Right lobe of liver (tissue), 6 donors: ENCODE measurements at regions not wholly inside any gene's neighbourhood (a gene's known extent, or its start where the extent isn't known, plus 50 kb on each side); places are given as distances from the start of the nearest gene placed in this dataset.

ENCODE experiments used
- ATAC-seq, 4 donors: fragments of 200-7000 bp; cut with Tn5 transposase; one replicate each; pipeline ENCODE4 v1.9.1; 2020; ENCODE audit warnings: mild to moderate bottlenecking in 4 of 4, moderate library complexity in 4 of 4
- DNase-seq, 3 donors: peaks; one replicate each; pipeline ENCODE4 v3.0.0-alpha.2; 2020
- H3K27ac ChIP-seq, 3 donors: fragments of 200-600 bp; one replicate each; pipeline ENCODE4 v1.8.0; 2022
- H3K27me3 ChIP-seq, 2 donors: fragments of 200-600 bp; one replicate each; pipeline ENCODE4 v1.8.0; 2022
- H3K36me3 ChIP-seq, 4 donors: fragments of 200-600 bp; sonication (generic) in 1 of 4; one replicate each; pipeline versions ENCODE4 v1.5.1 to v1.8.0; 2017 to 2022; ENCODE audit warnings: control low read depth in 1 of 4
- H3K4me1 ChIP-seq, 4 donors: fragments of 200-600 bp; sonication (generic) in 1 of 4; one replicate each; pipeline versions ENCODE4 v1.5.1 to v1.8.0; 2017 to 2022; ENCODE audit warnings: control low read depth in 1 of 4
- H3K4me3 ChIP-seq, 3 donors: fragments of 200-600 bp; one replicate each; pipeline ENCODE4 v1.8.0; 2022
- H3K9me3 ChIP-seq, 4 donors: fragments of 200-600 bp; sonication (generic) in 1 of 4; one replicate each; pipeline versions ENCODE4 v1.5.1 to v1.8.0; 2017 to 2022; ENCODE audit warnings: control low read depth in 1 of 4
- CTCF ChIP-seq, 4 donors: fragments of 200-600 bp in 3 of 4; fragments of 450-650 bp in 1 of 4; IDR thresholded peaks; one replicate each; pipeline versions ENCODE4 v1.5.1 to v1.8.0; 2016 to 2022; ENCODE audit warnings: antibody characterized with exemption in 4 of 4, mild to moderate bottlenecking in 2 of 4
- POLR2A ChIP-seq: fragments of 450-650 bp; IDR thresholded peaks from one replicate; pipeline ENCODE4 v1.6.1; 2017; ENCODE audit warnings: antibody characterized with exemption, mild to moderate bottlenecking
- WGBS: methylation state at CpG from one replicate; pipeline ENCODE4 v1.1.6; 2018; ENCODE audit warnings: low coverage, low lambda C conversion rate; ENCODE audit not compliant: insufficient coverage; ENCODE audit errors: missing lambda C conversion rate; 5-methylcytosine and 5-hydroxymethylcytosine counted together
- intact Hi-C, 2 donors: fragments of 100-400 bp; cut with DNase I; formaldehyde crosslinking; loops; one replicate each; pipeline versions ENCODE4 v1.11.2 to v1.14.1; 2022
- donor health status: DM: no; HTN: yes; CAD: no.
- donor health status: DM: no; HTN: no; CAD: no.
- donor health status: DM: no; HTN: no; CAD: no.
- donor health status: DM: no; HTN: yes; CAD: no.
- donor health status: DM: no; HTN: yes; CAD: no.

GRCh38 chr20:58094698-58095097, 133.8 kb downstream of the ANKRD60 start:
- Histone ChIP-seq H3K4me3 (no peak overlapping the region), H3K27ac (no peak overlapping the region), H3K36me3 (no peaks in the 10 kb centered on the region), H3K4me1 (no peaks in the 10 kb centered on the region), H3K9me3 (no peaks in the 10 kb centered on the region), H3K27me3 (no peaks in the 10 kb centered on the region)
- intact Hi-C loops: loop anchor here in 1 of 2 donors (10.0 kb wide), 1 partner anchor 440 kb away; no protein-coding TSS in a partner anchor
- TF ChIP-seq POLR2A (no peak), CTCF (IDR thresholded peaks at IDR 0.05) (no peak)
- DNase-seq (no peak), ATAC-seq (no peak)
- 31% methylated on average over 2 of the region's 4 CpGs for whole genome bisulfite sequencing

GRCh38 chr20:58094160-58094559, 134.3 kb downstream of the ANKRD60 start:
- H3K4me3 ChIP-seq: no peak overlapping the region
- no peaks in the 10 kb centered on the region for H3K9me3 ChIP-seq
- H3K27me3 ChIP-seq: no peaks in the 10 kb centered on the region
- 59% methylated on average over 5 of the region's 9 CpGs for whole genome bisulfite sequencing
- no peaks in the 10 kb centered on the region for H3K36me3 ChIP-seq
- no peak for DNase-seq
- ATAC-seq: peak in 1 of 4 donors; percentile 21
- intact Hi-C loops: loop anchor here in 1 of 2 donors (10.0 kb wide), 1 partner anchor 439 kb away; no protein-coding TSS in a partner anchor
- H3K27ac ChIP-seq: no peak overlapping the region
- no peaks in the 10 kb centered on the region for H3K4me1 ChIP-seq
- TF ChIP-seq CTCF (IDR thresholded peaks at IDR 0.05): no peak
- no peak for TF ChIP-seq POLR2A

- H3K4me1 ChIP-seq: no peaks in the 10 kb centered on the region
- ATAC-seq (no peak), DNase-seq (no peak)
- 20% methylated on average over 1 of the region's 11 CpGs for WGBS
- no peaks in the 10 kb centered on the region for H3K9me3 ChIP-seq
- intact Hi-C loops: loop anchor here in 1 of 2 donors (10.0 kb wide), 1 partner anchor 438 kb away; no protein-coding TSS in a partner anchor
- TF ChIP-seq POLR2A (no peak), CTCF (IDR thresholded peaks at IDR 0.05) (no peak)
- no peak overlapping the region for H3K4me3 ChIP-seq
- H3K36me3 ChIP-seq: no peaks in the 10 kb centered on the region
- H3K27me3 ChIP-seq: no peaks in the 10 kb centered on the region
- H3K27ac ChIP-seq: no peak overlapping the region
Measured at GRCh38 chr20:58092871-58093270, 135.6 kb downstream of the ANKRD60 start.

- no peak overlapping the region for H3K4me3 ChIP-seq
- ATAC-seq (no peak), DNase-seq (no peak)
- intact Hi-C loops: loop anchor here in 1 of 2 donors (10.0 kb wide), 1 partner anchor 438 kb away; no protein-coding TSS in a partner anchor
- no peaks in the 10 kb centered on the region for H3K4me1 ChIP-seq
- no peak for TF ChIP-seq POLR2A
- no peak for TF ChIP-seq CTCF (IDR thresholded peaks at IDR 0.05)
- H3K36me3 ChIP-seq: no peaks in the 10 kb centered on the region
- H3K9me3 ChIP-seq: no peaks in the 10 kb centered on the region
- H3K27ac ChIP-seq: no peak overlapping the region
- H3K27me3 ChIP-seq: no peaks in the 10 kb centered on the region
- WGBS: 90% methylated on average over 3 of the region's 4 CpGs
Measured at GRCh38 chr20:58092353-58092752, 136.1 kb downstream of the ANKRD60 start.

GRCh38 chr20:58091810-58092209, 136.6 kb downstream of the ANKRD60 start:
- intact Hi-C loops: loop anchor here in 1 of 2 donors (10.0 kb wide), 1 partner anchor 437 kb away; no protein-coding TSS in a partner anchor
- TF ChIP-seq CTCF (IDR thresholded peaks at IDR 0.05): no peak
- TF ChIP-seq POLR2A: no peak
- H3K9me3 ChIP-seq: no peaks in the 10 kb centered on the region
- H3K4me1 ChIP-seq: no peaks in the 10 kb centered on the region
- H3K4me3 ChIP-seq: no peak overlapping the region
- no peaks in the 10 kb centered on the region for H3K27me3 ChIP-seq
- DNase-seq: no peak
- no peaks in the 10 kb centered on the region for H3K36me3 ChIP-seq
- no peak for ATAC-seq
- no peak overlapping the region for H3K27ac ChIP-seq
- WGBS: 49% methylated on average over 4 of the region's 8 CpGs
